ENCODE measurements at regions not wholly inside any gene's neighbourhood (a gene's known extent, or its start where the extent isn't known, plus 50 kb on each side); places are given as distances from the start of the nearest gene placed in this dataset.

DNA sequence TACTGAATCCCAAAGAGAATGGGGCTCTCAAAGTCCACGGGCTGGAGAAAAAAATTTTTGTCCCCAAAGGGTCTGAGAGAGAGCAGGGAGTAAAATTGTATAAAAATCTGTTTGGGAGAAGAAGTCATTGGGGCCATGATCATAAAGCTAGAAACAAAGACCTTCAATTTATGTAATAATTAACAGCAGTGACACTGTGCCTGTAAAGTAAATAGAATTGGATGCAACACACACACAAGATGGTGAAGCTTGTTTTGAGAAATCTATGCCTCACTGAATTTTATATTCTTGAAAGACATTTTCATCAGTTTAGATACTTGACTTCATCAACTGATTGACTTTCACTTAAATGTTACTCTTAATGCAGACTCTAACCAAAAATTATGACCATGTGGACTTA is 600.5 kb upstream of the ADAMTS5 start:
- H3K4me3 ChIP-seq (replicated peaks; ENCODE audit: low read depth, low read length), result no peak overlapping the region
- DNase-seq (ENCODE audit: low read depth), result no peak
- TF ChIP-seq, protein P1, sequence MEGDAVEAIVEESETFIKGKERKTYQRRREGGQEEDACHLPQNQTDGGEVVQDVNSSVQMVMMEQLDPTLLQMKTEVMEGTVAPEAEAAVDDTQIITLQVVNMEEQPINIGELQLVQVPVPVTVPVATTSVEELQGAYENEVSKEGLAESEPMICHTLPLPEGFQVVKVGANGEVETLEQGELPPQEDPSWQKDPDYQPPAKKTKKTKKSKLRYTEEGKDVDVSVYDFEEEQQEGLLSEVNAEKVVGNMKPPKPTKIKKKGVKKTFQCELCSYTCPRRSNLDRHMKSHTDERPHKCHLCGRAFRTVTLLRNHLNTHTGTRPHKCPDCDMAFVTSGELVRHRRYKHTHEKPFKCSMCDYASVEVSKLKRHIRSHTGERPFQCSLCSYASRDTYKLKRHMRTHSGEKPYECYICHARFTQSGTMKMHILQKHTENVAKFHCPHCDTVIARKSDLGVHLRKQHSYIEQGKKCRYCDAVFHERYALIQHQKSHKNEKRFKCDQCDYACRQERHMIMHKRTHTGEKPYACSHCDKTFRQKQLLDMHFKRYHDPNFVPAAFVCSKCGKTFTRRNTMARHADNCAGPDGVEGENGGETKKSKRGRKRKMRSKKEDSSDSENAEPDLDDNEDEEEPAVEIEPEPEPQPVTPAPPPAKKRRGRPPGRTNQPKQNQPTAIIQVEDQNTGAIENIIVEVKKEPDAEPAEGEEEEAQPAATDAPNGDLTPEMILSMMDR (IDR thresholded peaks at IDR 0.05; ENCODE audit: low read length, missing control alignments), result no peak

DNA sequence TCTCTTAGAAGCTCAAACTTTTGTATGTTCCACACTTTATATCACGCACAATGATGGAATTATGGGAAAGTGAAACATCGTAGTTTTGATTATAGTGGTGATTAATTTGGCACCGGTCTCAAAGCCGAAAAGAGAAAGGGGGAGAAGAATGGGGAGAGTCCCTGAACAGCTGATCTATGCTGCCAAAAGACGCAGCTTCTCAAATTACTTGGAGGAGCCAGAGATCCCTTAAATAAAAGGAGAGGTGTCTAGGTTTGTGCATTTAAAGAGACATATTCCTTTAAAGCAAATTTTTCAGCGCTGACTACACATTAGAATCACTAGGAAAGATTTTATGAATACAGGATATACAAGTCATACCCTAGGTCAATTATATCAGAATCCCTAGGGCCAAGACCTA is 599.6 kb upstream of the ADAMTS5 start:
- TF ChIP-seq, protein P1 (IDR thresholded peaks at IDR 0.05; ENCODE audit: low read length, missing control alignments), result no peak
- H3K4me3 ChIP-seq (replicated peaks; ENCODE audit: low read depth, low read length), result no peak overlapping the region
- DNase-seq (ENCODE audit: low read depth), result no peak

DNA sequence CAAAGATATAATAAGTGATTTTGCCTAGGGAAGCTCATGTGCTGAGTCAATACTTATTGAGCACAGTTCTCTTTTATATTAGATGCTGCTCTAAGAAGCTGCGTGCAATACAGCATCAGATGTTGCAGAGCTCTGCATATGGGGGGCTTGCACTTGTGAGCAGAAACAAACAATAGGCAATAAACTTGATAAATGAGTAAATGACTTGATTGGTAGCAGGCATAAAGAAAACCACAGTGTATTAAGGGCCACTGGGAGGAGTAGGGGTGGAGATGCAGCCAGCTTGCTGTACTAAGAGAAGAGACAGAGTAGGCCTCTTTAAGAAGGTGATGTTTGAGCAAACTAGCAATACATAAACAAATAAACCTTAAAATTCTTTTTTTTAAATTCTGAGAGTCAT is 598.5 kb upstream of the ADAMTS5 start:
- H3K4me3 ChIP-seq (replicated peaks; ENCODE audit: low read depth, low read length), result no peak overlapping the region
- no peak for DNase-seq (ENCODE audit: low read depth)
- TF ChIP-seq, protein P1 (IDR thresholded peaks at IDR 0.05; ENCODE audit: low read length, missing control alignments), result no peak

DNA sequence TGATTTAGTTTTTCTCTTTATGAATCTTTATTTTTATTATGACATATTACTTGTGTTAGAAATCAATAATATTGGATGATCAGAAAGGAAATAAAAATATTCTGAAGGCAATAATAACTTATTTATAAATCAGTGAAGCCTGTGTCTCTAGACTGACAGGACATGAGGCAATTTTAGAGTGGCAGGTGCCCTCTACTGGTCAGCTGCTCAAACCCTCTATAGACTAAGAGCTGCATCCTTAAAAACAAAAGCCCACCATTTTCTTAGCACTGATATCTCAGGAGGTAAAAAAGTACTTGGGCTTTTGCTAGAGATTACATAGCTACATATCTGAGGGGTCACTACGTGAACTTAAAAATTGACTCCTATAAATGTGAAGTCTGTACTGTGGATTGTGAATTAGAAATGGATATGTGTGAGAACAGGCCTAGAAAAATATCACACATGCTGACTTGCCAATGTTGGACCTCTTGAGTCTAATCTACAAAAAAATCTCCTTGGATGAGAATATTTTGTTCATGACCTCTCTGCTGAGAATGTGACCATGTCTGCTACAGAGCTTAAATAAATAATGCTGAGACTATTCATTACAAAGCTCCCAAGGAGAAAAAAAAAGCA is 597.9 kb upstream of the ADAMTS5 start:
- TF ChIP-seq, protein P1 (IDR thresholded peaks at IDR 0.05; ENCODE audit: low read length, missing control alignments), result peak; percentile 79
- DNase-seq (ENCODE audit: low read depth), result peak; percentile 75

DNA sequence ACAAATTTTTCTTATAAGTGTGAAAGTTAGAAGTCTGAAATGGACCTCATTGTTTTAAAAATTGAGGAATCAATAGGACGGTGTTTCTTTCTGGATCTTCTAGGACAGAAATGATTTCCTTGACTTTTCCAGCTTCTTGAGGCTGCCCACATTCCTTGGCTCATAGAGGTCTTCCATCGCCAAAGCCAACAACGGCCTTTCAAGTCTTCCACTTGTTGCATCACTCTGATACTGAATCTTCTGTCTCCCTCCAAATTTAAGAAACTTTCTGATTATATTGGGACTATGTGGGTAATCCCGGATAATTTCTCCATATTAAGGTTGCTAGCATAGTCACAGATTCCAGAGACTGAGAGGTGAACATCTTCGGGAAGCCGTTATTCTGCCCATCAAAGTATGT is 595.4 kb upstream of the ADAMTS5 start:
- no peak for DNase-seq (ENCODE audit: low read depth)
- TF ChIP-seq, protein P1 (IDR thresholded peaks at IDR 0.05; ENCODE audit: low read length, missing control alignments), result no peak
- no peak overlapping the region for H3K4me3 ChIP-seq (replicated peaks; ENCODE audit: low read depth, low read length)

More for the DNA sequence above, 597.9 kb upstream of the ADAMTS5 start:
- H3K4me3 ChIP-seq (replicated peaks; ENCODE audit: low read depth, low read length), result no peak overlapping the region

DNA sequence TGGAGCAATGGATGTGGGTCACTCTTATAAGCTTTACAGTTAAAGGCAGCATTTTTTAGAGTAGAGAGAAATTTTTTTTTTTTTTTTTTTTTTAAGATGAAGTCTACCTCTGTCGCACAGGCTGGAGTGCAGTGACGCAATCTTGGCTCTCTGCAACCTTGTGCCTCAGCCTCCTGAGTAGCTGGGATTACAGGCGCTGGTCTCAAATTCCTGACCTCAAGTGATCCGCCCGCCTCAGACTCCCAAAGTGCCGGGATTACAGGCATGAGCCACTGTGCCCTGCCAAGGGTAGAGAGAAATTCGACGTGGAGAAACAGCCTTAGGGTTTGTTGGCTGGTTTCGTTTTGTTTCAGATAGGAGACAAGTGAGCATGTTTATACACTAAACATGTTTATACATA is 594.2 kb upstream of the ADAMTS5 start:
- no peak for DNase-seq (ENCODE audit: low read depth)
- TF ChIP-seq, protein P1 (IDR thresholded peaks at IDR 0.05; ENCODE audit: low read length, missing control alignments), result no peak
- no peak overlapping the region for H3K4me3 ChIP-seq (replicated peaks; ENCODE audit: low read depth, low read length)

DNA sequence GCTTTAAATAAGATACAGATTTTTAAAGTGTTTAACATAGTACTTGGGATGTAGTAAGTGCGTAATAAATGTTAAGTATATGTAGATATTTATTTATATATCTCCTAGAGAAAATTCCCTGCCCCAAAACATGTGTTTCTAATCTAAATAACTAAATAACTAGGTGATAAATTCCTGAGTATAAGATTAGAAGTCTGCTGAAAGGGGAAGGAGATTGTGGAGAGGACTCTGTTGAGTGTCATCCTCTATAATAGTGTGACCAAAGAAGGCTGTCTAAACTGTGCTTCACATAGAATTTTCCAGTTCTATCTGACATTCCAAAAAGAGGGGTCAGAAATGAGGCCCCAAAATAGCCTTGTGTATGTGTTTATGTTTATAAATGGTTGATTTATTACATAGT is 590.5 kb upstream of the ADAMTS5 start:
- no peak for DNase-seq (ENCODE audit: low read depth)

More for the DNA sequence above, 590.5 kb upstream of the ADAMTS5 start:
- H3K4me3 ChIP-seq (replicated peaks; ENCODE audit: low read depth, low read length), result no peak overlapping the region
- TF ChIP-seq, protein P1 (IDR thresholded peaks at IDR 0.05; ENCODE audit: low read length, missing control alignments), result no peak
